H1 (cell line): ENCODE measurements at regions not wholly inside any gene's neighbourhood (a gene's known extent, or its start where the extent isn't known, plus 50 kb on each side); places are given as distances from the start of the nearest gene placed in this dataset.

ENCODE experiments used
- CTCF ChIA-PET: fragments of 300-600 bp; sonication (Branson Sonifier 250); formaldehyde crosslinking; loops from one replicate; lab custom pipeline; 2021; ENCODE audit not compliant: partially characterized antibody; lab: Charles Lee
- POLR2A ChIA-PET: fragments of 300-600 bp; sonication (Branson Sonifier 250); formaldehyde crosslinking; loops from one replicate; lab custom pipeline; 2021; ENCODE audit warnings: inconsistent platforms; ENCODE audit not compliant: partially characterized antibody; lab: Charles Lee
- DNase-seq, 2 experiments: peaks; one replicate each; pipeline versions ENCODE4 v3.0.0 to v3.0.0-alpha.2; 2010 to 2022; ENCODE audit warnings: low spot score in 2 of 2, low read depth in 1 of 2, mixed read lengths in 1 of 2
- FAIRE-seq: peaks from 2 replicates; lab custom pipeline; 2011; peaks lifted over from hg19 to GRCh38; lab: Jason Lieb, UNC
- H2AFZ ChIP-seq: 2 replicates; pipeline ENCODE4 v1.8.1; 2012; ENCODE audit warnings: low read length, inconsistent platforms
- H2AK5ac ChIP-seq: 2 replicates; pipeline ENCODE4 v1.6.1; 2013; ENCODE audit warnings: low read depth, low read length
- H2BK120ac ChIP-seq: replicated peaks from 2 replicates; pipeline ENCODE3; 2013; ENCODE audit warnings: low read depth, low read length, inconsistent platforms
- H2BK12ac ChIP-seq: 2 replicates; pipeline ENCODE4 v1.6.1; 2013; ENCODE audit warnings: low read depth, low read length
- H2BK15ac ChIP-seq: 2 replicates; pipeline ENCODE4 v1.6.1; 2013; ENCODE audit warnings: low read length
- H2BK20ac ChIP-seq: 2 replicates; pipeline ENCODE4 v1.6.1; 2013; ENCODE audit warnings: low read length
- H2BK5ac ChIP-seq: 2 replicates; pipeline ENCODE4 v1.6.1; 2013; ENCODE audit warnings: low read depth, low read length
- H3K14ac ChIP-seq: 2 replicates; pipeline ENCODE4 v1.6.1; 2013; ENCODE audit warnings: inconsistent platforms; ENCODE audit not compliant: insufficient read length
- H3K18ac ChIP-seq: 2 replicates; pipeline ENCODE4 v1.6.1; 2013; ENCODE audit warnings: low read length; ENCODE audit errors: extremely low read depth
- H3K23ac ChIP-seq: 2 replicates; pipeline ENCODE4 v1.6.1; 2013; ENCODE audit warnings: inconsistent platforms; ENCODE audit not compliant: insufficient read length
- H3K23me2 ChIP-seq: 2 replicates; pipeline ENCODE4 v1.6.1; 2013; ENCODE audit warnings: low read depth, low read length
- H3K27ac ChIP-seq: 2 replicates; pipeline ENCODE4 v1.6.1; 2011; ENCODE audit warnings: low read depth, low read length, inconsistent platforms
- H3K27me3 ChIP-seq, 4 experiments: replicated peaks in 1 of 4; 1 replicate in 1 of 4; 2 replicates in 3 of 4; pipeline versions ENCODE4 v1.6.1 to v1.8.1; 2011 to 2013; ENCODE audit warnings: low read length in 3 of 4, mild to moderate bottlenecking in 3 of 4, inconsistent platforms in 2 of 4, mixed read lengths in 2 of 4, moderate library complexity in 1 of 4; ENCODE audit not compliant: control insufficient read depth in 3 of 4, insufficient read depth in 3 of 4; ENCODE audit errors: extremely low read depth in 1 of 4
- H3K36me3 ChIP-seq, 4 experiments: 2 replicates each; pipeline versions ENCODE4 v1.6.1 to v1.8.1; 2011 to 2013; ENCODE audit warnings: mild to moderate bottlenecking in 4 of 4, low read length in 3 of 4, moderate library complexity in 2 of 4, control low read depth in 1 of 4, inconsistent platforms in 1 of 4; ENCODE audit not compliant: insufficient read depth in 4 of 4, control insufficient read depth in 2 of 4
- H3K4ac ChIP-seq: replicated peaks from 2 replicates; pipeline ENCODE3; 2013; ENCODE audit warnings: low read length, low read depth, mixed read lengths, inconsistent platforms; ENCODE audit not compliant: insufficient read length
- H3K4me1 ChIP-seq, 4 experiments: replicated peaks in 1 of 4; 1 replicate in 1 of 4; 2 replicates in 3 of 4; pipeline versions ENCODE4 v1.6.1 to v1.8.1; 2011 to 2013; ENCODE audit warnings: low read length in 3 of 4, inconsistent platforms in 2 of 4, mixed read lengths in 1 of 4; ENCODE audit not compliant: insufficient read depth in 4 of 4, control insufficient read depth in 3 of 4
- H3K4me2 ChIP-seq, 2 experiments: 2 replicates each; pipeline versions ENCODE4 v1.6.1 to v1.8.1; 2011 to 2013; ENCODE audit warnings: low read depth in 2 of 2, low read length in 2 of 2, control low read depth in 1 of 2, inconsistent platforms in 1 of 2, mild to moderate bottlenecking in 1 of 2; ENCODE audit not compliant: insufficient read depth in 1 of 2
- H3K4me3 ChIP-seq, 4 experiments: fragments of 200-600, 300-600 bp in 1 of 4; sonication (generic), shearing (Covaris generic), sonication (Bioruptor Twin) in 1 of 4; 2 replicates each; pipeline versions ENCODE4 v1.5.1 to v1.8.1; 2011 to 2016; ENCODE audit warnings: low read length in 4 of 4, low read depth in 3 of 4, control low read depth in 2 of 4, inconsistent platforms in 2 of 4, mild to moderate bottlenecking in 2 of 4, mixed read lengths in 1 of 4, moderate library complexity in 1 of 4; ENCODE audit not compliant: insufficient read depth in 2 of 4; ENCODE audit errors: extremely low read depth in 1 of 4
- H3K56ac ChIP-seq: replicated peaks from 2 replicates; pipeline ENCODE3; 2013; ENCODE audit warnings: low read depth, mild to moderate bottlenecking, mixed read lengths, low read length, inconsistent platforms; ENCODE audit not compliant: insufficient read length
- H3K79me1 ChIP-seq: 2 replicates; pipeline ENCODE4 v1.6.1; 2013; ENCODE audit warnings: low read depth, low read length, control low read depth
- H3K79me2 ChIP-seq, 2 experiments: 2 replicates each; pipeline versions ENCODE4 v1.6.1 to v1.8.1; 2012 to 2013; ENCODE audit warnings: low read length in 2 of 2, mild to moderate bottlenecking in 2 of 2, inconsistent platforms in 1 of 2; ENCODE audit not compliant: insufficient read depth in 2 of 2, control insufficient read depth in 1 of 2
- H3K9ac ChIP-seq, 4 experiments: replicated peaks in 1 of 4; 1 replicate in 1 of 4; 2 replicates in 3 of 4; pipeline versions ENCODE4 v1.6.1 to v1.8.1; 2011 to 2013; ENCODE audit warnings: low read depth in 3 of 4, low read length in 3 of 4, control low read depth in 2 of 4, mild to moderate bottlenecking in 2 of 4, moderate library complexity in 2 of 4, inconsistent platforms in 1 of 4; ENCODE audit errors: extremely low read depth in 1 of 4
- H3K9me3 ChIP-seq, 2 experiments: 2 replicates each; pipeline versions ENCODE4 v1.6.1 to v1.8.1; 2012 to 2013; ENCODE audit warnings: mild to moderate bottlenecking in 2 of 2, moderate library complexity in 2 of 2, control low read depth in 1 of 2, inconsistent platforms in 1 of 2, low read depth in 1 of 2, low read length in 1 of 2, mixed read lengths in 1 of 2; ENCODE audit not compliant: insufficient read depth in 2 of 2
- H4K20me1 ChIP-seq, 2 experiments: replicated peaks in 1 of 2; 2 replicates each; pipeline versions ENCODE3 to v1.8.1; 2011 to 2013; ENCODE audit warnings: inconsistent platforms in 2 of 2, low read length in 2 of 2, mild to moderate bottlenecking in 1 of 2; ENCODE audit not compliant: insufficient read depth in 2 of 2, control insufficient read depth in 1 of 2
- H4K5ac ChIP-seq: 2 replicates; pipeline ENCODE4 v1.6.1; 2013; ENCODE audit warnings: low read length, low read depth, mixed read lengths, inconsistent platforms; ENCODE audit not compliant: insufficient read length
- H4K8ac ChIP-seq: 2 replicates; pipeline ENCODE4 v1.8.0; 2013; ENCODE audit warnings: mild to moderate bottlenecking, moderate library complexity, low read length, inconsistent platforms; ENCODE audit not compliant: insufficient read depth; ENCODE audit errors: extremely low read depth
- H4K91ac ChIP-seq: replicated peaks from 2 replicates; pipeline ENCODE3; 2013; ENCODE audit warnings: low read length, mixed read lengths, inconsistent platforms; ENCODE audit not compliant: insufficient read length
- ATF2 ChIP-seq: IDR thresholded peaks from 2 replicates; pipeline ENCODE4 v1.6.1; 2012; ENCODE audit warnings: low read length, inconsistent platforms
- BCL11A ChIP-seq, 2 experiments: IDR thresholded peaks; one replicate each; pipeline ENCODE4 v1.6.1; 2011; ENCODE audit warnings: low read depth in 2 of 2, low read length in 2 of 2, mild to moderate bottlenecking in 2 of 2
- CBX8 ChIP-seq: fragments of 300-800, 300-1000 bp; sonication (generic); IDR thresholded peaks from 2 replicates; pipeline ENCODE4 v1.7.1; 2016; ENCODE audit warnings: low read depth, low read length, borderline replicate concordance
- EGR1 ChIP-seq: IDR thresholded peaks from 2 replicates; pipeline ENCODE4 v1.6.1; 2011; ENCODE audit warnings: low read depth, low read length, borderline replicate concordance
- EP300 ChIP-seq, 2 experiments: IDR thresholded peaks; 1 replicate in 1 of 2; 2 replicates in 1 of 2; pipeline ENCODE4 v1.6.1; 2011 to 2012; ENCODE audit warnings: low read depth in 2 of 2, low read length in 2 of 2, mild to moderate bottlenecking in 2 of 2, borderline replicate concordance in 1 of 2, inconsistent platforms in 1 of 2, moderate library complexity in 1 of 2
- HDAC6 ChIP-seq: IDR thresholded peaks from one replicate; pipeline ENCODE4 v1.7.1; 2012; ENCODE audit warnings: low read depth, mild to moderate bottlenecking, inconsistent platforms, low read length, moderate library complexity
- MAFK ChIP-seq: IDR thresholded peaks from 2 replicates; pipeline ENCODE4 v1.6.1; 2012; ENCODE audit warnings: low read depth, mild to moderate bottlenecking, improper control_type of control experiment, low read length
- POU5F1 ChIP-seq: IDR thresholded peaks from 2 replicates; pipeline ENCODE4 v1.6.1; 2011; ENCODE audit warnings: low read depth, mild to moderate bottlenecking, low read length, moderate library complexity
- RXRA ChIP-seq: IDR thresholded peaks from 2 replicates; pipeline ENCODE4 v1.6.1; 2011; ENCODE audit warnings: low read depth, mild to moderate bottlenecking, low read length, moderate library complexity; ENCODE audit not compliant: insufficient read depth
- SP1 ChIP-seq: IDR thresholded peaks from 2 replicates; pipeline ENCODE4 v1.6.1; 2011; ENCODE audit warnings: low read depth, low read length
- SP4 ChIP-seq: IDR thresholded peaks from 2 replicates; pipeline ENCODE4 v1.6.1; 2012; ENCODE audit warnings: low read length, inconsistent platforms
- TAF7 ChIP-seq: optimal IDR thresholded peaks from 2 replicates; pipeline ENCODE3; 2011; ENCODE audit warnings: low read depth, mild to moderate bottlenecking, inconsistent platforms, low read length, moderate library complexity, borderline replicate concordance
- WGBS, 2 experiments: shearing (Covaris generic) in 1 of 2; methylation state at CpG; one replicate each; pipeline versions ENCODE4 v1.1.6 to v1.1.7; 2013 to 2015; ENCODE audit warnings: low lambda C conversion rate in 2 of 2, mixed read lengths in 2 of 2, inconsistent platforms in 1 of 2, low coverage in 1 of 2, missing lambda C conversion rate in 1 of 2; ENCODE audit not compliant: insufficient replicate concordance in 2 of 2, insufficient coverage in 1 of 2, insufficient read length in 1 of 2; ENCODE audit errors: extremely low coverage in 1 of 2, missing lambda C conversion rate in 1 of 2; 5-methylcytosine and 5-hydroxymethylcytosine counted together
- TF ChIP-seq, protein P1 (sequence below): IDR thresholded peaks from 2 replicates; pipeline ENCODE4 v1.6.1; 2012; ENCODE audit warnings: inconsistent platforms

GRCh38 chr14:84454114-84454513 lies 1075.8 kb upstream of the FLRT2 start:
- no peak overlapping the region for H2BK12ac ChIP-seq
- H3K27ac ChIP-seq = no peak overlapping the region
- no peak overlapping the region for H2BK5ac ChIP-seq
- H3K9me3 ChIP-seq = no peaks in the 10 kb centered on the region
- no peak overlapping the region for H4K5ac ChIP-seq
- H4K8ac ChIP-seq = no peak overlapping the region
- no peaks in the 10 kb centered on the region for H3K79me1 ChIP-seq
- no peak overlapping the region for H3K4me2 ChIP-seq
- no peak overlapping the region for H2BK120ac ChIP-seq
- H3K18ac ChIP-seq = no peak overlapping the region
- H2BK20ac ChIP-seq = no peak overlapping the region
- no peak overlapping the region for H3K4me3 ChIP-seq
- no peaks in the 10 kb centered on the region for H3K27me3 ChIP-seq
- H2AK5ac ChIP-seq = no peak overlapping the region
- no peak overlapping the region for H4K91ac ChIP-seq
- no peaks in the 10 kb centered on the region for H3K23me2 ChIP-seq
- H2BK15ac ChIP-seq = no peak overlapping the region
- no peak for FAIRE-seq
- H3K79me2 ChIP-seq = no peaks in the 10 kb centered on the region
- H3K36me3 ChIP-seq = no peaks in the 10 kb centered on the region
- no peak overlapping the region for H3K4ac ChIP-seq
- H3K14ac ChIP-seq = no peak overlapping the region
- DNase-seq = no peak
- no peaks in the 10 kb centered on the region for H4K20me1 ChIP-seq
- H3K23ac ChIP-seq = no peak overlapping the region
- ChIA-PET CTCF (no interaction called here), POLR2A (no interaction called here)
- H3K9ac ChIP-seq = no peak overlapping the region
- H3K4me1 ChIP-seq = no peaks in the 10 kb centered on the region
- H3K56ac ChIP-seq = no peak overlapping the region
- 96% methylated on average over 4 of the region's 4 CpGs; no CpG with 5 or more reads in 1 of the 2 experiments for WGBS, 2 experiments
- no peak overlapping the region for H2AFZ ChIP-seq
- TF ChIP-seq, protein P1, sequence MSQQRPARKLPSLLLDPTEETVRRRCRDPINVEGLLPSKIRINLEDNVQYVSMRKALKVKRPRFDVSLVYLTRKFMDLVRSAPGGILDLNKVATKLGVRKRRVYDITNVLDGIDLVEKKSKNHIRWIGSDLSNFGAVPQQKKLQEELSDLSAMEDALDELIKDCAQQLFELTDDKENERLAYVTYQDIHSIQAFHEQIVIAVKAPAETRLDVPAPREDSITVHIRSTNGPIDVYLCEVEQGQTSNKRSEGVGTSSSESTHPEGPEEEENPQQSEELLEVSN = no peak
- TF ChIP-seq EP300 (IDR thresholded peaks at IDR 0.05; ENCODE audit: borderline replicate concordance in 1 of 2, low read depth in 2 of 2, low read length in 2 of 2) = no peak
- no peak for TF ChIP-seq TAF7
- no peak for TF ChIP-seq POU5F1
- no peak for TF ChIP-seq EGR1
- TF ChIP-seq RXRA = no peak
- TF ChIP-seq BCL11A (IDR thresholded peaks at IDR 0.05; ENCODE audit: low read depth in 2 of 2, low read length in 2 of 2) = no peak
- TF ChIP-seq ATF2 = no peak
- TF ChIP-seq SP4 = no peak
- no peak for TF ChIP-seq SP1
- no peak for TF ChIP-seq MAFK
- no peak for TF ChIP-seq CBX8
- TF ChIP-seq HDAC6 = no peak
